ENCODE measurements at regions not wholly inside any gene's neighbourhood (a gene's known extent, or its start where the extent isn't known, plus 50 kb on each side); places are given as distances from the start of the nearest gene placed in this dataset.

- TF ChIP-seq CEBPB (IDR thresholded peaks at IDR 0.05) (no peak), TCF12 (IDR thresholded peaks at IDR 0.05; ENCODE audit: low read depth) (no peak), TAF1 (IDR thresholded peaks at IDR 0.05; ENCODE audit: low read depth) (no peak), NFIC (IDR thresholded peaks at IDR 0.05) (no peak), RAD21 (IDR thresholded peaks at IDR 0.05; ENCODE audit: low read depth) (no peak), CREB1 (IDR thresholded peaks at IDR 0.05; ENCODE audit: low read depth) (no peak), YY1 (IDR thresholded peaks at IDR 0.05; ENCODE audit: low read depth) (no peak), FOXM1 (IDR thresholded peaks at IDR 0.05; ENCODE audit: borderline replicate concordance, low read depth) (no peak), EP300 (IDR thresholded peaks at IDR 0.05; ENCODE audit: borderline replicate concordance) (no peak), ZBTB7A (IDR thresholded peaks at IDR 0.05; ENCODE audit: low read depth) (no peak)
- TF ChIP-seq, protein P1, sequence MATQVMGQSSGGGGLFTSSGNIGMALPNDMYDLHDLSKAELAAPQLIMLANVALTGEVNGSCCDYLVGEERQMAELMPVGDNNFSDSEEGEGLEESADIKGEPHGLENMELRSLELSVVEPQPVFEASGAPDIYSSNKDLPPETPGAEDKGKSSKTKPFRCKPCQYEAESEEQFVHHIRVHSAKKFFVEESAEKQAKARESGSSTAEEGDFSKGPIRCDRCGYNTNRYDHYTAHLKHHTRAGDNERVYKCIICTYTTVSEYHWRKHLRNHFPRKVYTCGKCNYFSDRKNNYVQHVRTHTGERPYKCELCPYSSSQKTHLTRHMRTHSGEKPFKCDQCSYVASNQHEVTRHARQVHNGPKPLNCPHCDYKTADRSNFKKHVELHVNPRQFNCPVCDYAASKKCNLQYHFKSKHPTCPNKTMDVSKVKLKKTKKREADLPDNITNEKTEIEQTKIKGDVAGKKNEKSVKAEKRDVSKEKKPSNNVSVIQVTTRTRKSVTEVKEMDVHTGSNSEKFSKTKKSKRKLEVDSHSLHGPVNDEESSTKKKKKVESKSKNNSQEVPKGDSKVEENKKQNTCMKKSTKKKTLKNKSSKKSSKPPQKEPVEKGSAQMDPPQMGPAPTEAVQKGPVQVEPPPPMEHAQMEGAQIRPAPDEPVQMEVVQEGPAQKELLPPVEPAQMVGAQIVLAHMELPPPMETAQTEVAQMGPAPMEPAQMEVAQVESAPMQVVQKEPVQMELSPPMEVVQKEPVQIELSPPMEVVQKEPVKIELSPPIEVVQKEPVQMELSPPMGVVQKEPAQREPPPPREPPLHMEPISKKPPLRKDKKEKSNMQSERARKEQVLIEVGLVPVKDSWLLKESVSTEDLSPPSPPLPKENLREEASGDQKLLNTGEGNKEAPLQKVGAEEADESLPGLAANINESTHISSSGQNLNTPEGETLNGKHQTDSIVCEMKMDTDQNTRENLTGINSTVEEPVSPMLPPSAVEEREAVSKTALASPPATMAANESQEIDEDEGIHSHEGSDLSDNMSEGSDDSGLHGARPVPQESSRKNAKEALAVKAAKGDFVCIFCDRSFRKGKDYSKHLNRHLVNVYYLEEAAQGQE (IDR thresholded peaks at IDR 0.05; ENCODE audit: low read depth), result no peak
- TF ChIP-seq, protein P2, sequence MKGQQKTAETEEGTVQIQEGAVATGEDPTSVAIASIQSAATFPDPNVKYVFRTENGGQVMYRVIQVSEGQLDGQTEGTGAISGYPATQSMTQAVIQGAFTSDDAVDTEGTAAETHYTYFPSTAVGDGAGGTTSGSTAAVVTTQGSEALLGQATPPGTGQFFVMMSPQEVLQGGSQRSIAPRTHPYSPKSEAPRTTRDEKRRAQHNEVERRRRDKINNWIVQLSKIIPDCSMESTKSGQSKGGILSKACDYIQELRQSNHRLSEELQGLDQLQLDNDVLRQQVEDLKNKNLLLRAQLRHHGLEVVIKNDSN (IDR thresholded peaks at IDR 0.05), result no peak
- TF ChIP-seq, protein P3, sequence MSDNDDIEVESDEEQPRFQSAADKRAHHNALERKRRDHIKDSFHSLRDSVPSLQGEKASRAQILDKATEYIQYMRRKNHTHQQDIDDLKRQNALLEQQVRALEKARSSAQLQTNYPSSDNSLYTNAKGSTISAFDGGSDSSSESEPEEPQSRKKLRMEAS (IDR thresholded peaks at IDR 0.05), result no peak
Observed at GRCh38 chr5:81800797-81801196, 49.9 kb upstream of the SSBP2 start.

Data from Ishikawa (cell line).